NCI-H82 treated with DMSO at 0.1 percent for 48 hours (cell line): ENCODE measurements at regions not wholly inside any gene's neighbourhood (a gene's known extent, or its start where the extent isn't known, plus 50 kb on each side); places are given as distances from the start of the nearest gene placed in this dataset.

Experiments
- DNase-seq: peaks from one replicate; lab custom pipeline; 2025; ENCODE audit not compliant: unreplicated experiment; lab: John Stamatoyannopoulos, UW

DNA sequence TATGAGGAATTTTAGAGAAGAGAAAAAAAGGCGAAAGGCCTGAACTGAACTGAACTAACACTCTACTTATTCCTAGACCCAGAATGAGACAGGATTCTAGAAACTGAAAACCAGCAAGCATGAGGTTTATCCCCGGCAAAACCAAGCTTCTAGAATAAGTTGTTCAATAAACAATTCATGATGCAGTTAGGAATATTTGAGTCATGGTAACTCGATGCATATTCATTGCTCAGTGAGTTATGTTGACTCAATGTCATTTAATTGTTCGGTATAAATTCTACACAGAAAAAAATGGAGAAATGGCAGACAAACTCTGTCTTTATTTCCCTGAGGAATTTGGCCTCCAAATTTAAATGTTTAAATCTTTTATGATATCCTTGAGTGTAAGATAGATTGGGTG lies 321.5 kb downstream of the SATB2 start:
- no peak for DNase-seq

DNA sequence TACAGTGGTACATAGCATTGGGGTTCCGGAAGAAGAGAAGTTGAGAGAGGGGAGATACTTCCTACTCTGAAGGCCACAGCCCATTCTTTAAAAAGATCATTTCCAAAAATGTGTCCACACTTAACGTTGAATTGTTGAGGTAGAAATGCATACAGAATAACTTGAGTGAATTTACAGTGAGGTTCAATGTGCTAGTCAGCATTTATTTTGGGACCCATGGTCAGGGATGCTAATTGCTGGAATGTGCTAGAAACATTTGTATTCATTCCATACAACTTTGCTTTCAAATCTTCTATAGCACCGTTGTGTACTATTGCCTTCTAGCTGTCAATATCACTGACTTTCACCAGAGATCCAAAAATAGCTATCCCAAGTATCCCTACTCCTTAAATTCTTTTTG lies 325.9 kb downstream of the SATB2 start:
- DNase-seq = no peak

DNA sequence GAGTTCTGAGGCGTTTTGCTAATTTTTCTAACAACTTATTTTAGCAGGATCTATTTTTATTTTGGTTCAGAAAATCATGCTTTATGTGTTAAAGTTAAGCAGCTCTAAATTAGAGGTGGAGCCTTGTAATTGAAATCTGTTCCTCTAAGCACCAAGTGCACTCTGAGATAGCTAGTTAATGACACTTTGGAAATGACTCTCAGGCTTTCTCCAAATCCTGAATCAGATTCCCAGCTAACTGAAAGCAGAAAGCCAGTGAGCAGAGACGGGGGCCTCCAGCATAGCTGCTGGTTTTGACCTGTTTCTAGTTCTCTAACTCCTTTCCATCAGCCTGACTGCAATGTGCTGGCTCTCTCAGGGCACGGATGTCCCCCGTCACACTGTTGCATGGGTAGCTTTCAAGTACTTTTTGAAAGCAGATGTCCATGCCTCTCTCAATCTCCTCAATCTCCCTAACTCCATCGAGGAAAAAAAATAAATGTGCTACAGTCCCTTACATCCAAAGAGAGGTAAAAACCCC lies 326.5 kb downstream of the SATB2 start:
- DNase-seq = peak; percentile 16

DNA sequence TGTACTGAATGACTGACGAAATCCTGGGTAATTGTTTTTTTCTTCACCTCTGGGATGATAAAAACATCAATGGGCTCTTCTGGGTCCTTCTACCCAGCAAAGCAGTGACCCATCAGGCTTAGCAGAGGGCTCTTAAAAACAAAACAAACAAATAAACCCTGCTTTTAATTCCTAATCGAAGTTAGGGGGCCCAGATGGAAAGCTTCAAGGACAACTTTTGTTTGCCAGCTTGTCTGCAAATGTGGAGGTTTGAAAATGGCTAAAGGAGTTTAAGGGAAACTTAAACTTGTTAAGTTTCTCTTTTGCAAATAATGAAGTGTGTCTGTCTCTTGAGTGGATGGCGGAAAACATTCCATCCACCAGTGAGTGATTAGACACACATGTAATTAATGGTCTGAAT lies 327.2 kb downstream of the SATB2 start:
- DNase-seq = no peak

DNA sequence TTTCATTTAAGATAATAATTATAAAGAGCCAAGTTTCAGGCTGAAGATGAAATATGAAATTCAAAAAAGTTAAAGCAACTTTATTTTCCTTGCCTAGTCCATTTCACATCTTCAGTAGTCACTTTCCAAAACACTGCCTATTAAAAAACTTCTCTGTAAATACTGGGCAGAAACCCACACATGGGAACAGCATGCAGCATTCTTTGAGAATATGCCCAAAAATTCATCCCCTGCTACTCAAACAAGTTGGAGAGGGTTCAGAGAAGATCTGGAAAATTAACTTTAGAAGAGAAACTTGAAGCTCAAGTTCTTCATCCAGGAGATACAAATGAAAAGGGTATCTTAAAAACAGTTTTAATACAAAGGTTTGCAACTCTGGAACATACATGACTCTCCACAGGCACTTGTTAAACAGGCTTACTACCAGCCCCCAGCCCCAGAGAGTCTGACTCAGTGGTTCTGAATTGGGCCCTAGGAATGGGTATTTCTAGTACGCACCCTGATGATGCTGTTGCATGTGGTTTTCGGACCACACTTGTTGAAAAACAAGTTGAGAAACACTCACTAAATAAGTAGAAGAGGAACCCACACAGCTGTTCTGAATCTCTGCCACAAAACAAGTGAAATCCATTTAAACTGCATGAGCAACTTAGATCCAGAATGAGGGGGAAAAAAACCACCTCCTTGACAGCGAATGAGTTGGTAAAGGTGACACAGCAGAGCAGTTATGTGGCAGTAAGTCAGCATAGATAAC lies 329.1 kb downstream of the SATB2 start:
- DNase-seq = no peak

DNA sequence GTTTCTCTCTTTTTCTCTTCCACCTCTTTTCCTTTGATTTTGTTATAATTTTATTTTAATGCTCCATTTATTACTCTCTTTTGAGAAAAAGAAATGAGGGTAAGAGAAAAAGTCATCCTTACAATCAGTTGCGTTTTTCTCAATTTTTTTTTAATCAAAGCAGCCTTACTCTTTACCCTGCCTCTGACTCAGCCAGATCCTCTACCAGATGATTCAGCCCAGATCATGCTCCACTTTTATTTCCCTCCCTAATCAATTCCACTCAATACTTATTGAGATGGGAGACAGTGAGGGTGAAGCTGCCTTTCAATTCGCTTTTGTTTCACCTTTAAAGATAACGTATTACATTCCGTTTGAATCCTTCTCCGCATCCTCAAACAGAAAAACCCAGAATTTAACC lies 337.9 kb downstream of the SATB2 start:
- DNase-seq = no peak

DNA sequence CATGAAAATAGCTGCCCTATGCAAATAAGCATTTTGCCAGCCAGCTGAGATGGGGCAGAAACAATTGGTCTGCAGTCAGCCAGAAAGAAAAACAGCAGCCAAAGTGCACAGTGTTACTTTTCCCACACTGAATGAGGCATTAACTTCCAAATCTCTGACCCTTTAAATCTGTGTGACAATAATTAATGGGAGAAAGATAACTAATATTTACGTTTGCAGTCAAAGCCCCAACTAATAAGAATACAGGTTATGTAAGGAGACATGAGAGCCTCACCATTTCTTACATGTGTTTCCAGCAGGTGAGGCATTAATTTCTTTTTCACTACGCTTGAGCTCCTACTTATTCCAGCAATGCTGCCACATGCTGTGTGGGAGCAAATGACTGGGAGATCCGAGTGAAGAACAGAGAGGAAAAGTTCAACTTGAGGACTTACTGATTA lies 339.0 kb downstream of the SATB2 start:
- DNase-seq = no peak

DNA sequence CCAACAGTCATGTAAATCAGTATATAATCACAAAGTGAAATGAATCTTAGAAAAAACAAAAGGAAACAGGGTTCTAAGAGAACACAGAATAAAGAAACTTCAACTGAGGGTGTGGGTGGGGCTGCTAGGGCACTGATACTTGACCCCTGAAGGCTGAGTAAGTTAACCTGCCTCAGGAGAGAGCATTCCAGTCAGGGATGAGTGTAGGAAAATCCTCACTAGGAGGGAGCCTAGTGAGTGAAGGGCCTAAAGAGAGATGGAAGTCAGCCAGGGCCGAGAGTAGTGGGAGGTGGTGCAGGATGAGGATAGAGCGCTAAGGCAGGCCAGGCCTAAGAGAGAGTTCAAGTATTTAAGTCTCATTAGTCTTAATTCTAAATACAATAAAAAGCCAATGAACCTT lies 342.6 kb downstream of the SATB2 start:
- no peak for DNase-seq

DNA sequence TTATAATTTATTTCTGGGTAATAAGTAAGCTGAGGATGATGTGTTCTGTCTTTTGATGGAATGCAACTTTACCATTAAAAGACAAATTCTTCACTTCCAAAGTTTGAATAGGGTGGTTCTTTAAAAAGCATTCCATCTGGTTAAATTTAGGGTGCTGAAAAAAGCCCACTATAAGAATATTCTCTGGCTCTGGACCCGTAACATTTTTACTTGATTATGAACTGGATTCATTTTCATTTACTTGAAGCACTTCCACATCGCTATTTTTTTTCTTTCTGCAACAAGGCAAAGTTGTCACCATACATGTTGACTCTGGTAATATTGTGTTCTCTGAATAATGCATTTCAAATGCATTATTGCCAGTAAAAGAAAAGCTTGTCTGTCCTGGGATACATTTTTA lies 344.6 kb downstream of the SATB2 start:
- no peak for DNase-seq

DNA sequence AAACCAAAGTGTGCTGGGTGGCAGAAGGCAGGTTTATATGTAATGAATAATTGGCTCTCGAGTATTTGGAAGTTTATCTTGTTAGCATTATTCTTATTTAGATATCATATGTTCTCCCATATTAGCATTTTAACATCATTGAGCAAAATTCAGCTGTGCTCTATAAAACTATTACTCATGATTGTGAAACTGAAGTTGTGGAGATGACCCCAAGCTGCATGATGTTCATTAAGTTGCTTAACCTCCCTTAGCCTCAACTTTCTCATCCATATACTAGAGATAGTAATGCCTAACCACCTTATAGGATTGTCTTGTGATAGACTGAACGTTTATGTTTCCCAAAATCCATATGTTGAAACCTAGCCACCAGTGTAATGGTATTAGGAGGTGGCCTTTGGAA lies 346.3 kb downstream of the SATB2 start:
- no peak for DNase-seq

DNA sequence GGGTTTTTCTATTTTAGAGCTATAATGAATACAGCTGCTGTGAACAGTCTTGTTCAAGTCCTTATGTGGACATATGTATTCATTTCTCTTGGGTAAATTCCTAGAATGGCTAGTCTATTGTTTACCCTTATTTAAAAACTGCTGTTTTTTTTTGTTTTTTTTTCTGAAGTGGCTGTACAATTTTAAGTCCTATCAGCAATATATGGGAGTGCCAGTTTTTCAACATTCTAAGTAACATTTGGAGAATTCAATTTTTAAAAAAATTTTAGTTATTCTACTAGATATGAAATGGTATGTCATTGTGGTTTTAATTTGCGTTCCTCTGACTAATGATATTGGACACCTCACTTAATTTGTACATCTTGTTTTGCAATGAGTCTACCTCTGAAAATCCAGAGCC lies 349.7 kb downstream of the SATB2 start:
- DNase-seq = no peak

DNA sequence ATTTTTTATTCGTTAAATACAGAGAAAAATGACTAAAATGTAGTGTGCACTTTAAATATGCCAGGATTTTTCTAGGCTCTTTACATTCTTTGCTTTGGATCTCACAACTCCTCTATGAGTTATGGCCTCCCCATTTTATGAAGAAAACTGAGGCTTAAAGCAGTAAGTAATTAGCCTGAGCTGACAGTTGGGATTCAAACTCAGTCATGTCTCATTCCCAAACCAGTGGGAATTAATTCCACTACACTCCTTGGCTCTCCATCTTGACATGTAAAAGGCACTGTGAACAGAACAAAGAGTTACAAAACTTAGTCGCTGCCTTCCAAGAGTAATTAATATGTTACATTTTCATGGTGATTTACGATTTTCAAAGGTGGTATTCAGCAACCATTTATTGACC lies 351.9 kb downstream of the SATB2 start:
- no peak for DNase-seq

DNA sequence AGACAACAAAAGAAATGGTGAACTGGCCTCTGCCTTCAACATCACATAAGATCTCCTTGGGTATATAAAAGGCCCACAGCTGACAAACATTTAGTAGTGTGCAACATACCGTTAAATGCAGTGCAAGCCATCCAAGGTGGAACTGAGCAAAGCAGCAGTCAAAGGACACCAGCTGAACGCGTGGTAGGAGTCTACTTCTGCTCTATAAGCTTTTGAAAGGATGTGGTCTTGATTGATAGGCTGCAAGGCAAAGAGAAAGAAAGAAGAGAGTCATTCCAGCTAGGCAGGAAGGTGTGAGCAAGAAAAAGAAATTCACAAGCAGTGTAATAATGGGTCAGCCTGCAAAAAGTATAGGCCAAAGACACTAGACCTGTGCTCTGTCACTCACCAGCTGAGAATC lies 356.3 kb downstream of the SATB2 start:
- no peak for DNase-seq

DNA sequence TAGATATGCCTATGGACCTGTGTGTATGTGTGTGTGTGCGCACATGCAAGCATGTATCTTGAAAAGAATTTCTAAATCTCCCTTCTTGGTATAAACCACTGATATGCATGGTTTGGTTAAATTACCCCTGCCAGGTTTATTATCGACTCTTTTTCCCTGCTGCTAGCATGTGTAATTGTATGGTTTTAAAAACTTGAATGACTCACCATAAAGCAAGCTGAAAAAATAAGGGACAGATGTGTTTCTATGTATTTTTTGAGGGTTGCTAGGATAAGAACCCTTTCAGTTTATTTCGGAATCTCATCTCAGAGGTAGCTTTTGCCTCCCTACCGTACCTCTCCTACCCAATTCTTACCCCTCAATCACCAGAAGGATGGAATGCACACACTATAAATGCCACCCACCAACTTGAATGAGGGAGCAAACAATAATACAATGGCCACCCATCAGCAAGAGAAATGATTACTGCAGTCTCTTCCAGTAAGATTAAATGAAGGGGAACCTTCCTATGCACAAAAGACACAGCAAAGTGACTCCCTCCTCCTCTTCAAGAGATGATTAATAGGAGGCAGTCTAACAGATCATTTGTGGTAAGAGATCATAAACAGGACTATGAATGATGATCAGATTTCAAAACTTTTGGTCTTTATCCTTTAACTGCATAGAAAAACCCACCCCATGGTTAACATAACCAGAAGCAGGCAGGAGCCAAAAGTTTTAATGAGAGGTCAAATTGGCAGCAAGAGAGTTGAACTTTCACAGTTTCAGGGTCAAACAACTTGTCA lies 357.2 kb downstream of the SATB2 start:
- no peak for DNase-seq

DNA sequence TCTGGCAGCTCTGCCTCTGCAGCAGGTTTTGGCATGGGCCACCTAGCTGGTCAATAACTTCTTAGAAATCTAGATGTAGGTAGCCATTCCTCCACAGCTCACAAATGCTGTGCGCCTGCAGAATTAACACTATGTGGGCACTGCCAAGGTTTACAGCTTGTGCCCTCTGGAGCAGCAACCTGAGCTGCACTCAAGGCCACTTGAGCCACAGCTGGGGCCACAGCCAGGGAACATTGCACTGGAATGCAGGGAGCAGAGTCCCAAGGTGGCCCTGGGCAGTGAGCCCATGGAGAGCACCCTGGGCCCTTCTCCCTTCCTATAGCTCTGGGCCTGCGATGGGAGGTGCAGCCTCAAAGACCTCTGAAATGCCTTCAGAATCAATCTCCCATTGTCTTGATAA lies 365.3 kb downstream of the SATB2 start:
- no peak for DNase-seq

DNA sequence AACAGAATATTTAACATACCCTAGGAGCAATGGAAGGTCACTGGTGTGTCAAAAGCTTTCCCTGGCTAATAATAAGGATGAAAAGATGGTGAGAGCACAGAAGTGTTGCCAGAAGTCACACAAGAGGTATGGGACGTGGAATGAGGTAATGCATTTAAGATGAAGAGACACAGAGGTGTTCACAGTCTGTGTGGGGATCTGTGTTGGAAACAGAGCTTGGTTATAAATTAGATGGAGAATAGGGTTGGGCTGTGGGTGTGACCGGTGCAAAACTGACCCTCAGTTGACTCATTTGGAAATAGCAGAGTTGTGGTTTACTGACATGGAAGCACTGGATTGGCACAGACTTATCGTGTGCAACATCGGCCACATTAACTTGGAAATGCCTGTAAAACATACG lies 372.5 kb downstream of the SATB2 start:
- no peak for DNase-seq

DNA sequence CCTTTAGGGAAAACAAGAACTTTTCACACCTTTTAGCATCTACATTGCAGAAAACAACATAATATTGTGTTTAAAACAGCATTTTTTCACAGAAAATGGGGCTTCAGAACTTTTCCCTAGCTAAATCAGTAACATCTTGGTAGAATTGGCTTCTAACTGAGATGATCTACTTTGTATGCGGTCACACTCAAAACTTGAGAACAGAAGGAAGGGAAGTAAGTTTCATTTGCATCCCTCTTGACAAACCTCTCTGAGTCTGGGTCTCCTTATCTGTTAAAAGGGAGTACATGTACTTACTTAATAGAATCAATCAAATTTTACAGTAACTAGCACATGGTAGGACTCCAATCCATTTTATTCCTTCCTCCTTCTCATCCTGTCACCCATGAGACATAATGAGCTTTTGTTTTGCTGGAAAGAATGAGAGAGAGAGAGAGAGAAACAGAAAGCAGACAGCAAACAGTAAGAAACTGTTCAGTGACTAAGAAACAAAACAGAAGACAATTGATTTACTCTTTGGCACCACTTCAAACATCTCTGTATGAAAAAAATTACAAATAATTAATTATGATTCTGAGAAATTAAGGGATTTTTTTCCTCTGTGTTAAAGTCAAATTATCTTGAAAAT lies 387.3 kb downstream of the SATB2 start:
- DNase-seq = no peak

DNA sequence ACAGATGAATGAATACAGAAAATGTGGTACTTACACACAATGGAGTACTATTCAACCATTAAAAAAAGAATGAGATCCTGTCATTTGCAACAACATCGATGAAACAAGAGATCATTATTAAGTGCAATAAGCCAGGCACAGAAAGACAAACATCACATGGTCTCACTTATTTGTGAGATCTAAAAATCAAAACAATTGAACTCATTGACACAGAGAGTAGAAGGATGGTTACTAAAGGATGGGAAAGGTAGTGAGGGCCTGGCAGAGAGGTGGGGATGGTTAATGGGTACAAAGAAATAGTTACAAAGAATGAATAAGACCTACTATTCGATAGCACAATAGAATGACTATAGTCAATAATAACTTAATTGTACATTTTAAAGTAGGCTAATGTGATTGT lies 393.5 kb downstream of the SATB2 start:
- DNase-seq = no peak

DNA sequence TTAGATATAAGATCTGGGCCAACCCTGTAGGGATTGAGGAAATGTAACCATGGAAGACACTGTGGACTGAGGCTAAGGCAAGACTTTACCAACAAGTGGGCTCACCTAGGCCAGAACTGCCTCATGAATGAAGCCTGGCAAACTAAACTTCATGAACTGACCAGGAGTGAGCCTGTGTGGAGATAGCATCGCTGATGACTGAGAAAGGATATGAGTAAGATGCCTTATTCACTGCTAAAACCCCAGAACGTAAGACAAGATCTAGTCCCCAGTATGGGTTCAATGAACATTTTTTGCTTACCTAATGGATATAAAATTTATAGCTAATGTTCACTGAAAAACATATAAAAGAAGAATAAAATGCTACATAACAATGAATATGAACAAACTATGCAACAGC lies 399.8 kb downstream of the SATB2 start:
- DNase-seq = no peak

DNA sequence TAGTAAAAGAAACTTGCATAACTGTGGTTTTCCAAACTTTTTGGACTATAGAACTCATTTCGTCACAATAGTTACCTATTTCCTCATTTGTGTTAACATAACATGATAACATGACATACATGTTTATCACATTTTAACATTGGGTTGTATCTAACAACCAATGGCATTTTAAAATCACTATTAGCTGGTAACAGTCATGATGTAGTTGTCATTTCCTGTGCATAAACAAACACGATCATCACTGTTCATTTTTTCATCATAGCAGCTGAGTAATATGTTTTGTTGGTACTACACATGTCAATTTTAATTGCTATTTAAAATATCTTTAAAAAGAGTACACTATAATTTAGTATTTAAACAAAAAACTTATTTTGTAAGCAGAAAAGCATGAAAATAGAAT lies 402.4 kb downstream of the SATB2 start:
- DNase-seq = no peak

DNA sequence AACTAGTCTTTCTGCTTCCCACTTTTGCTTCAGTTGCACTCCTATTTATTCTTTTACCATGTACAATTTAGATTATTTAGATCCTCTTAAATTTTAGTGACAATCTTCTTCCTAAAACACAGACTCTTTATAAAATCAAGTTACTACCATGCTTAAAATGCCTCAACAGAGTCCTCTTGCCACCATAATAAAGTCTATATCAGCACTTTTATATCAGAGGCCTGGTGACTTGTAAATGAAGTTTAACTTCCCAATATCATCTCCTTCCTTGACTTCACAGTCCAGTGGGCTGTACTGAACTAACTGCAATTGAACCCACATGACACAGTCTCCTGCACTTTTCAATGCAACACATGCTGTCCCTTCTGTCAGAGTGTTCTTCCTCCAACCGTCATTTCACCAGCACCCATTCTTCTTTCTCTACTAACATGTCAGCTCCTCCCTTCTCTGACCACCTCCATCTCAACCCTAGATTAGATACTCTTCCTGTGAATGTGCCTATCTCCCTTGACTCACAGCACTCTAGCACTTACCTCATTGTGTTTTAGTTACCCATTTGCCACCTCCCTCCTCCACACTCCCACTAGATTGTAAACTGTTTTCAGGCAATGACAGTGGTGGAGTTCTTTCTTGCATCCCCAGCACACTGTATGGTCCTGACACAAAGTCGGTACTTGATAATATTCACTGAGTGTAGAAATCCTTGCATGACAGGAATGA lies 414.9 kb downstream of the SATB2 start:
- no peak for DNase-seq
